ENCODE measurements at regions not wholly inside any gene's neighbourhood (a gene's known extent, or its start where the extent isn't known, plus 50 kb on each side); places are given as distances from the start of the nearest gene placed in this dataset.
"Not testable (repeated sequence)": the region's sequence is repeated elsewhere in the genome, so short reads cannot be mapped to it uniquely, and the experiment has no call there.

- Histone ChIP-seq H3K4me3 (no peak overlapping the region), H3K27ac (no peak overlapping the region), H3K4me1 (no peaks in the 10 kb centered on the region), H3K9me3 (no peaks in the 10 kb centered on the region), H3K27me3 (no peaks in the 10 kb centered on the region), H3K36me3 (no peaks in the 10 kb centered on the region)
- in situ Hi-C loops (cut with MboI; ENCODE audit: low sequenced_read_pairs in 4 of 4) (no loop called here), intact Hi-C loops (cut with DNase I; ENCODE audit: low total_unique reads) (no loop called here)
- ATAC-seq: no peak
- TF ChIP-seq POLR2A (IDR thresholded peaks at IDR 0.05): no peak
- no peak for TF ChIP-seq CTCF (IDR thresholded peaks at IDR 0.05 in 4 of 5, conservative IDR thresholded peaks at IDR 0.05 in 1 of 5)
- DNase-seq: no peak
These were observed 602.1 kb upstream of the GOT2 start for GRCh38 chr16:59336136-59336695.

- H3K27ac ChIP-seq; H3K9me3 ChIP-seq; H3K4me3 ChIP-seq; H3K36me3 ChIP-seq; H3K4me1 ChIP-seq; ATAC-seq; in situ Hi-C loops (cut with MboI; ENCODE audit: low sequenced_read_pairs in 4 of 4); intact Hi-C loops (cut with DNase I; ENCODE audit: low total_unique reads); DNase-seq; H3K27me3 ChIP-seq: not testable (repeated sequence)
These were observed 597.6 kb upstream of the GOT2 start for GRCh38 chr16:59331708-59332107.

- Histone ChIP-seq H3K4me3 (no peak overlapping the region), H3K36me3 (no peaks in the 10 kb centered on the region), H3K9me3 (no peaks in the 10 kb centered on the region), H3K27me3 (no peaks in the 10 kb centered on the region), H3K4me1 (no peaks in the 10 kb centered on the region), H3K27ac (no peak overlapping the region)
- intact Hi-C loops (cut with DNase I; ENCODE audit: low total_unique reads): no loop called here
- in situ Hi-C loops (cut with MboI; ENCODE audit: low sequenced_read_pairs in 4 of 4): no loop called here
- TF ChIP-seq POLR2A (IDR thresholded peaks at IDR 0.05) (no peak), CTCF (IDR thresholded peaks at IDR 0.05 in 4 of 5, conservative IDR thresholded peaks at IDR 0.05 in 1 of 5) (no peak)
- no peak for DNase-seq
- ATAC-seq: no peak
These were observed 596.0 kb upstream of the GOT2 start for GRCh38 chr16:59330019-59330670.

GRCh38 chr16:59328961-59329360 lies 594.8 kb upstream of the GOT2 start:
- H3K27ac ChIP-seq: no peak overlapping the region
- no peak for DNase-seq
- H3K4me3 ChIP-seq: no peak overlapping the region
- in situ Hi-C loops (cut with MboI; ENCODE audit: low sequenced_read_pairs in 4 of 4) (no loop called here), intact Hi-C loops (cut with DNase I; ENCODE audit: low total_unique reads) (no loop called here)
- TF ChIP-seq CTCF (IDR thresholded peaks at IDR 0.05 in 4 of 5, conservative IDR thresholded peaks at IDR 0.05 in 1 of 5) (no peak), POLR2A (IDR thresholded peaks at IDR 0.05) (no peak)
- no peaks in the 10 kb centered on the region for H3K4me1 ChIP-seq
- no peaks in the 10 kb centered on the region for H3K9me3 ChIP-seq
- H3K27me3 ChIP-seq: no peaks in the 10 kb centered on the region
- ATAC-seq: no peak
- no peaks in the 10 kb centered on the region for H3K36me3 ChIP-seq

GRCh38 chr16:59327894-59328293 lies 593.8 kb upstream of the GOT2 start:
- ATAC-seq: no peak
- no peak overlapping the region for H3K4me3 ChIP-seq
- no peak for DNase-seq
- TF ChIP-seq CTCF (IDR thresholded peaks at IDR 0.05 in 4 of 5, conservative IDR thresholded peaks at IDR 0.05 in 1 of 5) (no peak), POLR2A (IDR thresholded peaks at IDR 0.05) (no peak)
- no peak overlapping the region for H3K27ac ChIP-seq
- no peaks in the 10 kb centered on the region for H3K4me1 ChIP-seq
- H3K9me3 ChIP-seq: no peaks in the 10 kb centered on the region
- no peaks in the 10 kb centered on the region for H3K36me3 ChIP-seq
- intact Hi-C loops (cut with DNase I; ENCODE audit: low total_unique reads) (no loop called here), in situ Hi-C loops (cut with MboI; ENCODE audit: low sequenced_read_pairs in 4 of 4) (no loop called here)
- H3K27me3 ChIP-seq: no peaks in the 10 kb centered on the region
